B cell (primary cell): ENCODE measurements at regions not wholly inside any gene's neighbourhood (a gene's known extent, or its start where the extent isn't known, plus 50 kb on each side); places are given as distances from the start of the nearest gene placed in this dataset.

Experiments
- ATAC-seq: fragments of 200-7000 bp; cut with Tn5 transposase; one replicate; pipeline ENCODE4 v1.10.0; 2021; ENCODE audit warnings: low read depth, mild to moderate bottlenecking, moderate number of reproducible peaks, moderate library complexity
- CTCF ChIA-PET: fragments of 350-600 bp; sonication (Branson Sonifier 250); formaldehyde crosslinking; loops from one replicate; lab custom pipeline; 2021; ENCODE audit warnings: antibody characterized with exemption, inconsistent platforms; lab: Charles Lee
- POLR2A ChIA-PET: fragments of 350-600 bp; sonication (Branson Sonifier 250); formaldehyde crosslinking; loops from one replicate; lab custom pipeline; 2021; ENCODE audit warnings: antibody characterized with exemption; lab: Charles Lee
- DNase-seq: peaks from one replicate; pipeline ENCODE4 v3.0.0; 2013
- H2AFZ ChIP-seq: 2 replicates; pipeline ENCODE4 v1.6.1; 2012; ENCODE audit warnings: mild to moderate bottlenecking, low read depth, low read length; ENCODE audit not compliant: insufficient read depth, poor library complexity, severe bottlenecking
- H3K27ac ChIP-seq, 2 donors: 1 replicate in 1 of 2; 2 replicates in 1 of 2; pipeline ENCODE4 v1.5.1; 2012 to 2013; ENCODE audit warnings: low read length in 2 of 2, mild to moderate bottlenecking in 2 of 2, moderate library complexity in 1 of 2
- H3K27me3 ChIP-seq, 4 experiments: fragments of 200-600 bp in 1 of 4; sonication (generic) in 1 of 4; replicated peaks in 1 of 4; 1 replicate in 2 of 4; 2 replicates in 2 of 4; pipeline versions ENCODE4 v1.6.1 to v1.7.0; 2013 to 2016; ENCODE audit warnings: low read length in 3 of 4, mild to moderate bottlenecking in 2 of 4, mixed read lengths in 1 of 4, moderate library complexity in 1 of 4; ENCODE audit not compliant: insufficient read depth in 4 of 4, control insufficient read depth in 3 of 4; ENCODE audit errors: control extremely low read depth in 1 of 4
- H3K36me3 ChIP-seq, 2 experiments: replicated peaks in 1 of 2; 1 replicate in 1 of 2; 2 replicates in 1 of 2; pipeline versions ENCODE4 v1.6.1 to v1.7.1; 2013; ENCODE audit warnings: low read length in 1 of 2; ENCODE audit not compliant: insufficient read depth in 2 of 2, control insufficient read depth in 1 of 2; ENCODE audit errors: control extremely low read depth in 1 of 2, extremely low read depth in 1 of 2
- H3K4me1 ChIP-seq, 2 donors: fragments of 200-600 bp in 1 of 2; sonication (generic) in 1 of 2; 1 replicate in 1 of 2; 2 replicates in 1 of 2; pipeline versions ENCODE4 v1.5.1 to v1.6.1; 2013 to 2017; ENCODE audit warnings: low read length in 2 of 2; ENCODE audit not compliant: control insufficient read depth in 2 of 2, insufficient read depth in 2 of 2
- H3K4me2 ChIP-seq: replicated peaks from 2 replicates; pipeline ENCODE3; 2012; ENCODE audit warnings: mild to moderate bottlenecking, low read depth, low read length; ENCODE audit not compliant: poor library complexity, severe bottlenecking
- H3K4me3 ChIP-seq, 5 experiments: fragments of 200-600 bp in 1 of 5; sonication (generic) in 1 of 5; 1 replicate in 3 of 5; 2 replicates in 2 of 5; pipeline versions ENCODE4 v1.5.1 to v1.7.0; 2011 to 2016; ENCODE audit warnings: low read length in 4 of 5, mild to moderate bottlenecking in 4 of 5, low read depth in 2 of 5, control low read depth in 1 of 5, moderate library complexity in 1 of 5; ENCODE audit not compliant: insufficient read depth in 1 of 5; ENCODE audit errors: control extremely low read depth in 1 of 5, extremely low read depth in 1 of 5
- H3K79me2 ChIP-seq: fragments of 200-600 bp; sonication (generic); one replicate; pipeline ENCODE4 v1.6.0; 2016; ENCODE audit warnings: low read length; ENCODE audit not compliant: control insufficient read depth, insufficient read depth
- H3K9ac ChIP-seq: fragments of 200-600 bp; sonication (generic); 2 replicates; pipeline ENCODE4 v1.6.1; 2017; ENCODE audit warnings: mild to moderate bottlenecking, low read length, moderate library complexity
- H3K9me3 ChIP-seq, 3 donors: one replicate each; pipeline versions ENCODE4 v1.6.1 to v1.7.1; 2013; ENCODE audit warnings: low read length in 2 of 3; ENCODE audit not compliant: control insufficient read depth in 2 of 3, insufficient read depth in 1 of 3; ENCODE audit errors: control extremely low read depth in 1 of 3
- H4K20me1 ChIP-seq: 2 replicates; pipeline ENCODE4 v1.6.0; 2012; ENCODE audit warnings: mild to moderate bottlenecking, low read length; ENCODE audit not compliant: insufficient read depth, control insufficient read depth, poor library complexity, severe bottlenecking
- H3K27ac Mint-ChIP-seq: one replicate; pipeline ENCODE4 v1.8.0; 2021; ENCODE audit warnings: mixed read lengths
- H3K27me3 Mint-ChIP-seq: one replicate; pipeline ENCODE4 v1.8.0; 2021; ENCODE audit warnings: mixed read lengths
- H3K4me1 Mint-ChIP-seq: one replicate; pipeline ENCODE4 v1.8.0; 2021; ENCODE audit warnings: mixed read lengths
- H3K4me3 Mint-ChIP-seq: one replicate; pipeline ENCODE4 v1.8.0; 2021; ENCODE audit warnings: mixed read lengths
- H3K9me3 Mint-ChIP-seq: one replicate; pipeline ENCODE4 v1.8.0; 2022; ENCODE audit warnings: mixed read lengths; ENCODE audit not compliant: insufficient read depth
- CTCF ChIP-seq: fragments of 200-600 bp; IDR thresholded peaks from one replicate; pipeline ENCODE4 v1.8.0; 2022; ENCODE audit warnings: antibody characterized with exemption, mild to moderate bottlenecking
- EZH2 ChIP-seq: IDR thresholded peaks from 2 replicates; pipeline ENCODE4 v1.6.1; 2012; ENCODE audit warnings: borderline replicate concordance, low read depth, mild to moderate bottlenecking, moderate library complexity, low read length; ENCODE audit not compliant: insufficient read depth, poor library complexity, severe bottlenecking
- WGBS: methylation state at CpG from one replicate; pipeline ENCODE4 v1.1.5; 2013; ENCODE audit warnings: missing lambda C conversion rate; ENCODE audit not compliant: insufficient coverage; 5-methylcytosine and 5-hydroxymethylcytosine counted together
- intact Hi-C: fragments of 100-400 bp; cut with micrococcal nuclease; formaldehyde crosslinking; loops from one replicate; pipeline ENCODE4 v1.10.0; 2022

DNA sequence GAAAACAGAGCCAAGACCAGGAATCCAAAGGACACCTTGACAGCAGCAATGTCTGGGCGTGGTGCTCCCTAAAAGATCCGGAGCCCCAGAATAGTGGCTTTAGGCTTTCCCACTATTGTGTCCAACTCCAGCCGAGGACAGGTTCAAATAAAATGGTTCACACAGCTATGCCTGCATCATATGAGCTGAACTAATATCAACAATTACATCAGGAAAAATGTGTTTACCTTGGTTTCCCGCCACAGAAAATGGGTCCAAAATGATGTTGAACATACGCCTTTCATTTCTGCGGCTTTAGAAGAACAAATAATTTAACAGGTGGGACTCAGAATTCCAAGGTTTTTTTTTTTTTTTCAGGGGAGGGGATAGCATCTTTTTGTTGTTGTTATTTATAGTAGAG is 93.6 kb downstream of the OSR1 start:
- intact Hi-C loops: no loop called here
- WGBS: 100% methylated on average over 3 of the region's 6 CpGs
- ATAC-seq: no peak

GRCh38 chr2:19262150-19262549 is 96.3 kb downstream of the OSR1 start:
- H3K27ac Mint-ChIP-seq: no peak overlapping the region
- ATAC-seq: no peak

More for the DNA sequence above, 93.6 kb downstream of the OSR1 start:
- no peak overlapping the region for H3K4me3 ChIP-seq
- CTCF ChIA-PET: no interaction called here
- H3K27ac Mint-ChIP-seq: no peak overlapping the region
- no peaks in the 10 kb centered on the region for H3K36me3 ChIP-seq
- TF ChIP-seq EZH2 (no peak), CTCF (no peak)
- no peaks in the 10 kb centered on the region for H3K4me1 ChIP-seq
- H3K4me1 Mint-ChIP-seq: no peaks in the 10 kb centered on the region
- POLR2A ChIA-PET: no interaction called here
- H3K4me3 Mint-ChIP-seq: no peak overlapping the region
- no peaks in the 10 kb centered on the region for H3K79me2 ChIP-seq
- no peak overlapping the region for H3K27ac ChIP-seq
- no peak overlapping the region for H3K9ac ChIP-seq
- H3K27me3 Mint-ChIP-seq: peaks cover 3% of the 10 kb centered on the region
- H3K4me2 ChIP-seq: no peak overlapping the region
- DNase-seq: no peak
- no peak overlapping the region for H2AFZ ChIP-seq
- no peaks in the 10 kb centered on the region for H3K27me3 ChIP-seq
- H4K20me1 ChIP-seq: no peaks in the 10 kb centered on the region
- no peaks in the 10 kb centered on the region for H3K9me3 Mint-ChIP-seq
- no peaks in the 10 kb centered on the region for H3K9me3 ChIP-seq

More at GRCh38 chr2:19262150-19262549, 96.3 kb downstream of the OSR1 start:
- ChIA-PET CTCF (no interaction called here), POLR2A (no interaction called here)
- H2AFZ ChIP-seq: no peak overlapping the region
- peaks cover 3% of the 10 kb centered on the region for H3K27me3 Mint-ChIP-seq
- H3K9me3 Mint-ChIP-seq: peaks cover 4% of the 10 kb centered on the region
- no peak overlapping the region for H3K9ac ChIP-seq
- no peaks in the 10 kb centered on the region for H3K79me2 ChIP-seq
- H3K9me3 ChIP-seq: no peaks in the 10 kb centered on the region
- H3K4me3 ChIP-seq: no peak overlapping the region
- H4K20me1 ChIP-seq: no peaks in the 10 kb centered on the region
- no peaks in the 10 kb centered on the region for H3K36me3 ChIP-seq
- no peak overlapping the region for H3K4me3 Mint-ChIP-seq
- 90% methylated on average over 7 of the region's 7 CpGs for WGBS
- H3K4me1 ChIP-seq: no peaks in the 10 kb centered on the region
- no peak overlapping the region for H3K4me2 ChIP-seq
- DNase-seq: no peak
- TF ChIP-seq CTCF (no peak), EZH2 (no peak)
- H3K27me3 ChIP-seq: no peaks in the 10 kb centered on the region
- intact Hi-C loops: no loop called here
- no peak overlapping the region for H3K27ac ChIP-seq
- H3K4me1 Mint-ChIP-seq: no peaks in the 10 kb centered on the region
